ENCODE measurements at regions not wholly inside any gene's neighbourhood (a gene's known extent, or its start where the extent isn't known, plus 50 kb on each side); places are given as distances from the start of the nearest gene placed in this dataset.
"Not testable (repeated sequence)": the region's sequence is repeated elsewhere in the genome, so short reads cannot be mapped to it uniquely, and the experiment has no call there.

GRCh38 chr9:88884291-88884690 is 107.0 kb upstream of the S1PR3 start:
- ATAC-seq (replicated peaks); H3K27me3 Mint-ChIP-seq; H3K36me3 Mint-ChIP-seq; H3K27ac Mint-ChIP-seq; DNase-seq; H3K4me3 Mint-ChIP-seq: not testable (repeated sequence)
- peaks cover 10 to 14% of the 10 kb centered on the region in 2 donors for H3K9me3 Mint-ChIP-seq
- H3K4me1 Mint-ChIP-seq = peaks cover 8 to 21% of the 10 kb centered on the region in 2 donors

GRCh38 chr9:88886762-88887161 is 104.5 kb upstream of the S1PR3 start:
- Mint-ChIP-seq H3K4me1 (peaks cover 12 to 32% of the 10 kb centered on the region in 2 donors), H3K9me3 (peaks cover 10 to 14% of the 10 kb centered on the region in 2 donors)
- not testable (repeated sequence) for H3K27ac Mint-ChIP-seq; H3K27me3 Mint-ChIP-seq; ATAC-seq (replicated peaks); H3K36me3 Mint-ChIP-seq; DNase-seq; H3K4me3 Mint-ChIP-seq

DNA sequence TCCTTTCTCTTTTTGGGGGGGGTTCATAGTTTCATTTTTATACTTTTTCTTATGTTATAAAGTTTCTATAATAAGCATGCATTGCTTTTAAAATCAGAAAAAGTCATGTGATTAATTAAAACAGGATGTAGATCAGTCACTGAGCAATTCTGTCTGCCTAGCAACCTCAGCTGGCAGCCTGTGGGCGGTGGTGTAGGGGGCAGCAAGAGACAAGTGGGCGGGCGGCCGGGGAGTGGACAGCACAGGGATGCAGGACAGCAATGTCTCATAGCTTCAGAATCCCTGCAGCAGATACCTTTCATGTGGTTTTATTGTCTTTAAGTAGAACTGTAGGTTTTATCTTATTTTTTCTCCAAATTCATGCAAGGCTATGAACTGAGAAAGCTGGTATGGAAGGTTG is 101.9 kb upstream of the S1PR3 start:
- peaks cover 8 to 27% of the 10 kb centered on the region in 2 donors for H3K4me1 Mint-ChIP-seq
- H3K27ac Mint-ChIP-seq = no peak overlapping the region
- H3K27me3 Mint-ChIP-seq = peaks cover 11 to 12% of the 10 kb centered on the region in 2 donors
- ATAC-seq (replicated peaks) (no peak), DNase-seq (no peak)
- peaks cover 8 to 10% of the 10 kb centered on the region in 2 donors for H3K9me3 Mint-ChIP-seq
- H3K36me3 Mint-ChIP-seq = peaks cover 4 to 8% of the 10 kb centered on the region in 2 donors
- H3K4me3 Mint-ChIP-seq = no peak overlapping the region

- H3K9me3 Mint-ChIP-seq = peaks cover 8 to 10% of the 10 kb centered on the region in 2 donors
- no peak overlapping the region for H3K27ac Mint-ChIP-seq
- DNase-seq (no peak), ATAC-seq (replicated peaks) (no peak)
- no peak overlapping the region for H3K4me3 Mint-ChIP-seq
- peaks cover 4 to 8% of the 10 kb centered on the region in 2 donors for H3K36me3 Mint-ChIP-seq
- H3K27me3 Mint-ChIP-seq = peaks cover 12 to 19% of the 10 kb centered on the region in 2 donors
- H3K4me1 Mint-ChIP-seq = peaks cover 4 to 17% of the 10 kb centered on the region in 2 donors
Observed at GRCh38 chr9:88890546-88890945, 100.7 kb upstream of the S1PR3 start.

DNA sequence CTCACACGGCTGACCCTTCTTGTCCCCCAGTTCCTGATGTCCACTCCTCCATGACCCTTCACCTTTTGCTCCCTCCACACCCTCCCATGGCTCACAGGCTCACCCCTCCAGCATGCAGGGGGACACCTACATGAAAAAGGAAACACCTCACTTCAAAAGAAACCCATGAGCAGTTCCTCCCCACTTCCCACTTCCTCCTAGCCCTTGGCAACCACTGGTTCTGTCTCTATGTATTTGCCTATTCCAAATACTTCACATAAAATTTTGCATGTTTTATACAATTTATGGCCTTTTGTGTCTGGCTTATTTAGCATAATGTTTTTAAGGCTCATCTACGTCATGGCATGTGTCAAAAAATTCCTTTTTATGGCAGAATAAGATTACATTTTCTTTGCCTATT is 100.2 kb upstream of the S1PR3 start:
- Mint-ChIP-seq H3K9me3 (peaks cover 5 to 7% of the 10 kb centered on the region in 2 donors), H3K4me3 (no peak overlapping the region), H3K27ac (no peak overlapping the region), H3K36me3 (peaks cover 3 to 4% of the 10 kb centered on the region in 2 donors), H3K27me3 (peaks cover 12 to 19% of the 10 kb centered on the region in 2 donors), H3K4me1 (peaks cover 4 to 17% of the 10 kb centered on the region in 2 donors)
- no peak for DNase-seq
- ATAC-seq (replicated peaks) = peak; percentile 51 to 64

- H3K27me3 Mint-ChIP-seq = peaks cover 12 to 24% of the 10 kb centered on the region in 2 donors
- H3K4me1 Mint-ChIP-seq = peaks cover 4 to 14% of the 10 kb centered on the region in 2 donors
- H3K9me3 Mint-ChIP-seq = peaks cover under 1 to 2% of the 10 kb centered on the region in 2 donors
- H3K4me3 Mint-ChIP-seq = no peak overlapping the region
- DNase-seq = no peak
- no peak for ATAC-seq (replicated peaks)
- H3K27ac Mint-ChIP-seq = no peak overlapping the region
- H3K36me3 Mint-ChIP-seq = peaks cover 0 to under 1% of the 10 kb centered on the region in 2 donors
Observed at GRCh38 chr9:88892724-88893123, 98.5 kb upstream of the S1PR3 start.

GRCh38 chr9:88897081-88897480 is 94.2 kb upstream of the S1PR3 start:
- H3K36me3 Mint-ChIP-seq = no peaks in the 10 kb centered on the region
- H3K4me3 Mint-ChIP-seq = no peak overlapping the region
- H3K27me3 Mint-ChIP-seq = peaks cover 27 to 30% of the 10 kb centered on the region in 2 donors
- no peaks in the 10 kb centered on the region for H3K4me1 Mint-ChIP-seq
- no peaks in the 10 kb centered on the region for H3K9me3 Mint-ChIP-seq
- ATAC-seq (replicated peaks) = no peak
- no peak overlapping the region for H3K27ac Mint-ChIP-seq
- DNase-seq = no peak

DNA sequence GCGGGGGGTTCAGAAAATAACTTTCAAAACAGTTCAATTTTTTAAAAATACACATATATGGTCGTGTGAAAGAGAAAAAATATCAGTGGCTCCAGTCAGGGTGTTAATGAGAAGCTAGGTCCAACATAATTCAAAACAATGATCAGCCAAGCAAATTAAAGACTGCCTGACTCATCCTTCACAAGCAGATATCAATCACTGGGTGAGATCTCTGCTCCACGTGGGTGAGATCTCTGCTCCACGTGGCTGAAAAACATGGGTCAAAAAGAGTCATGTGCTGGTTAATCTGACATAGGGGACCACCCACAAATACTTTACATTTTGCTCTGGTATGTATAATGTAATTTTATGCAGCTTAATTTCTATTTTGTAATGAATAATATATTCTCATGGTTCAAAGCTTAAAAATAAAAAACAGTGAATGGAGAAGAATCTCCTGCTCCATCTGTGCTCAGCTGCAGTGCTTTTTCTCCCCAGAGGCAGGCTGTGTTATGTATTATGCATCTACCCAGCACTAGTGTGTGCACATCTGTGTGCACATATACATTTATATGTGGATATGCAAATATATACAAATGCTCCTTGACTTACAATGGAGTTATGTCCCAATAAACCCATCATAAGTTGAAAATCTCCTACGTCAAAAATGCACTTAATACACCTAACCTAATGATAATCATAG is 93.1 kb upstream of the S1PR3 start:
- Mint-ChIP-seq H3K27ac (no peak overlapping the region), H3K27me3 (peaks cover 25 to 29% of the 10 kb centered on the region in 2 donors)

DNA sequence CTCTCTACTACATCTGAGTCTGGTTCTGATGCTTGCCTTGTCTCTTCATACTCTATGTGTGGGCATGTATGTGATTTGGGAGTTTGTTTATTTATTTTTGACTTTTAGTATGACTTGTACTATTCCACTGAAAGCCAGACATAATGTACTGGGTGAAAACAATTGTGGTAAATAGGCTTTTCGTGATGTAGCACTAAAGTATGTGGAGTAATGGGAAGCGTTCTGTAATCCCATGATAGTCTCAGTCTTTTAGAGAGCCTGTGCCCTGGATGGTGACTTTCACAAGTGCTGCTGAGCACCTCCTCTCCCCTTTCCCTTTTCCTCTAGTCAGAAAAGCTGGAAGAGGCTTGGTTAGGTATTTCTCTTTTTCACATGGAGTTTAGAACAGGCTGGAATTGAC is 85.8 kb upstream of the S1PR3 start:
- ATAC-seq (replicated peaks) = no peak
- Mint-ChIP-seq H3K4me3 (no peak overlapping the region), H3K4me1 (no peaks in the 10 kb centered on the region), H3K27ac (no peak overlapping the region), H3K27me3 (peaks cover 32 to 72% of the 10 kb centered on the region in 2 donors), H3K36me3 (peaks cover 6 to 7% of the 10 kb centered on the region in 2 donors), H3K9me3 (peaks cover 8 to 10% of the 10 kb centered on the region in 2 donors)
- DNase-seq = no peak

More for the DNA sequence above, 93.1 kb upstream of the S1PR3 start:
- H3K4me3 Mint-ChIP-seq = no peak overlapping the region
- ATAC-seq (replicated peaks) (no peak), DNase-seq (no peak)
- no peaks in the 10 kb centered on the region for H3K4me1 Mint-ChIP-seq
- no peaks in the 10 kb centered on the region for H3K36me3 Mint-ChIP-seq
- H3K9me3 Mint-ChIP-seq = no peaks in the 10 kb centered on the region

DNA sequence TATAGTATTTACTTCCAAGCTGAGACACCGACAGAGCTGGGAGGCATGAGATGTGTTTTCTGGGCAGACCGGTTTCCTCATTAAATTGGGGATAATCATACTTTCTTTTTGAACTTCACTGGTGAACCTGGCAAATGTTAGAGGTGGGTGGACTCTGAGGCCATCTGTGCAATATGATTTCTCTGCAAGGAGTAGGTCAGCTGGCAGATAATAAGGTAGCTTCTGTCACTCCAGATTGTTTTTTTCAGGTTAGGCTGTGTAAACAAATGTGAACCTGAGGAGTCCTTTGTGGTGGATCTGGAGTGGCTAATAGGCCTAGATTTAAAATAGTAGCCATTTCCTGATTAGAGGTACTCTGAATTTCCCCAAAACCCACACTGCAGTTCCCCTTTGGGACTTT is 75.4 kb upstream of the S1PR3 start:
- DNase-seq = no peak
- H3K36me3 Mint-ChIP-seq = peaks cover 8 to 16% of the 10 kb centered on the region in 2 donors
- peaks cover 8 to 27% of the 10 kb centered on the region in 2 donors for H3K4me1 Mint-ChIP-seq
- ATAC-seq (replicated peaks) = peak in 1 of 2 donors; percentile 41
- no peak overlapping the region for H3K4me3 Mint-ChIP-seq
- H3K27ac Mint-ChIP-seq = no peak overlapping the region
- H3K27me3 Mint-ChIP-seq = peaks cover 12 to 27% of the 10 kb centered on the region in 2 donors
- peaks cover 14 to 15% of the 10 kb centered on the region in 2 donors for H3K9me3 Mint-ChIP-seq

DNA sequence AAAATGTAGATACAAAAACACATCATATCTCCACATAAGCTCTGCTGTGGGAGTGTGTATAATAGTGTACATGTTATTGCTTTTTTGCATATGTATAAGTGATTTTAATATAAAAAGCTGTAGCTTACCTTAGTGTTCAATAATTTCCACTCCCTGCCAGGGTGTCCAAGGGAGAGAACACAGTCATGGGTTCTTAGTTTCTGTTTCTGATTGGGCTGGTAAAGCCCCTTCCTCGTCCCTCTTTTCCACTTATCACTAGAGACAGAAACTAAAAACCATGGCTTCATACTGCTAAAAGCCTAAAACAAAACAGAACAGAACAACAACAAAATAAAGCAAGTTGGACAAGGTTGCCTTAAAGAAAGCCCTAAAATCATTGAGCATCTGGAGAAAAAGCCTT is 74.4 kb upstream of the S1PR3 start:
- DNase-seq (no peak), ATAC-seq (replicated peaks) (no peak)
- Mint-ChIP-seq H3K27ac (no peak overlapping the region), H3K27me3 (peaks cover 12 to 27% of the 10 kb centered on the region in 2 donors), H3K36me3 (peaks cover 8 to 16% of the 10 kb centered on the region in 2 donors), H3K4me1 (peaks cover 15 to 35% of the 10 kb centered on the region in 2 donors), H3K4me3 (no peak overlapping the region), H3K9me3 (peaks cover 14 to 15% of the 10 kb centered on the region in 2 donors)

- H3K27me3 Mint-ChIP-seq = peaks cover 12 to 27% of the 10 kb centered on the region in 2 donors
- DNase-seq (no peak), ATAC-seq (replicated peaks) (no peak)
- no peak overlapping the region for H3K4me3 Mint-ChIP-seq
- no peak overlapping the region for H3K27ac Mint-ChIP-seq
- peaks cover 8 to 16% of the 10 kb centered on the region in 2 donors for H3K36me3 Mint-ChIP-seq
- peaks cover 14 to 15% of the 10 kb centered on the region in 2 donors for H3K9me3 Mint-ChIP-seq
- peaks cover 18 to 39% of the 10 kb centered on the region in 2 donors for H3K4me1 Mint-ChIP-seq
Observed at GRCh38 chr9:88917375-88917774, 73.9 kb upstream of the S1PR3 start.

DNA sequence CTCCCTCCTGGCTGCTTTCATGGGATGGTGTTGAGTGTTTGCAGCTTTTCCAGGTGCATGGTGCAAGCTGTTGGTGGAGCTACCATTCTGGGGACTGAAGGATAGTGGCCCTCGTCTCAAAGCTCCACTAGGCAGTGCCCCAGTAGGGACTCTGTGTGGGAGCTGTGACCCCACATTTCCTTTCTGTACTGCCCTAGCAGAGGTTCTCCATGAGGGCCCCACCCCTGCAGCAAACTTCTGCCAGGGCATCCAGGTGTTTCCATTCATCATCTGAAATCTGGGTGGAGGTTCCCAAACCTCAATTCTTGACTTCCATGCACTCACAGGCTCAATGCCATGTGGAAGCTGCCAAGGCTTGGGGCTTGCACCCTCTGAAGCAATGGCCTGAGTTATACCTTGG is 72.7 kb upstream of the S1PR3 start:
- H3K27me3 Mint-ChIP-seq = peaks cover 12 to 27% of the 10 kb centered on the region in 2 donors
- ATAC-seq (replicated peaks); H3K4me3 Mint-ChIP-seq; DNase-seq; H3K27ac Mint-ChIP-seq: not testable (repeated sequence)
- H3K9me3 Mint-ChIP-seq = peaks cover 15 to 17% of the 10 kb centered on the region in 2 donors
- peaks cover 8 to 16% of the 10 kb centered on the region in 2 donors for H3K36me3 Mint-ChIP-seq
- peaks cover 28 to 51% of the 10 kb centered on the region in 2 donors for H3K4me1 Mint-ChIP-seq

GRCh38 chr9:88920645-88921044 is 70.6 kb upstream of the S1PR3 start:
- ATAC-seq (replicated peaks) = no peak
- Mint-ChIP-seq H3K27ac (peak overlapping the region; percentile 31), H3K36me3 (peaks cover 8 to 16% of the 10 kb centered on the region in 2 donors), H3K9me3 (peaks cover 15 to 17% of the 10 kb centered on the region in 2 donors), H3K27me3 (peaks cover 12 to 26% of the 10 kb centered on the region in 2 donors), H3K4me1 (peaks cover 37 to 63% of the 10 kb centered on the region in 2 donors), H3K4me3 (no peak overlapping the region)
- DNase-seq = no peak

- DNase-seq (peak; percentile 52), ATAC-seq (replicated peaks) (peak; percentile 92 to 95)
- Mint-ChIP-seq H3K27ac (peak overlapping the region; percentile 4), H3K27me3 (peaks cover 12 to 26% of the 10 kb centered on the region in 2 donors), H3K4me3 (no peak overlapping the region), H3K4me1 (peaks cover 41 to 64% of the 10 kb centered on the region in 2 donors), H3K9me3 (peaks cover 13 to 17% of the 10 kb centered on the region in 2 donors), H3K36me3 (peaks cover 8 to 13% of the 10 kb centered on the region in 2 donors)
Observed at GRCh38 chr9:88922091-88922490, 69.2 kb upstream of the S1PR3 start.

Measured in stimulated activated naive B cell treated with anti-CD40 and anti-IgM and Interleukin-4, amounts not matched to agents 10 μg/mL and 1 μg/mL and 100 μg/mL, for 72 hours (primary cell).